AG04450 (cell line): ENCODE measurements at regions not wholly inside any gene's neighbourhood (a gene's known extent, or its start where the extent isn't known, plus 50 kb on each side); places are given as distances from the start of the nearest gene placed in this dataset.

Experiments
- CTCF ChIA-PET: fragments of 300-600, 350-600 bp; formaldehyde crosslinking; extraction: SDS; loops from one replicate; lab custom pipeline; 2022; ENCODE audit warnings: antibody characterized with exemption, inconsistent platforms; lab: Charles Lee
- POLR2A ChIA-PET: fragments of 350-600 bp; formaldehyde crosslinking; extraction: SDS; loops from one replicate; lab custom pipeline; 2021; ENCODE audit warnings: antibody characterized with exemption, inconsistent platforms; lab: Yijun Ruan, JAX
- DNase-seq: peaks from one replicate; pipeline ENCODE4 v3.0.0-alpha.2; 2011; ENCODE audit warnings: low read depth, low spot score
- H3K27ac ChIP-seq: one replicate; pipeline ENCODE4 v1.5.1; 2012; ENCODE audit warnings: low read depth, low read length, control low read depth
- H3K27me3 ChIP-seq: one replicate; pipeline ENCODE4 v1.6.0; 2012; ENCODE audit warnings: low read length; ENCODE audit not compliant: control insufficient read depth, insufficient read depth
- H3K4me3 ChIP-seq: 2 replicates; pipeline ENCODE4 v1.5.1; 2011; ENCODE audit warnings: mild to moderate bottlenecking, low read depth, low read length, control low read depth
- H3K9me3 ChIP-seq: 2 replicates; pipeline ENCODE4 v1.5.1; 2012; ENCODE audit warnings: low read length; ENCODE audit not compliant: control insufficient read depth, insufficient read depth
- CTCF ChIP-seq: IDR thresholded peaks from 2 replicates; pipeline ENCODE4 v1.5.1; 2011; ENCODE audit warnings: low read depth, low read length, control low read depth, inconsistent platforms

GRCh38 chr5:84589926-84590325, 205.2 kb upstream of the EDIL3 start:
- H3K4me3 ChIP-seq: no peak overlapping the region
- CTCF ChIA-PET: no interaction called here
- POLR2A ChIA-PET: interaction anchor here (0.6 kb wide), 1 partner anchor 537 kb away, joined by 3 read pairs; no protein-coding TSS in a partner anchor
- no peak for TF ChIP-seq CTCF
- no peak overlapping the region for H3K27ac ChIP-seq
- no peaks in the 10 kb centered on the region for H3K9me3 ChIP-seq
- no peak for DNase-seq
- no peaks in the 10 kb centered on the region for H3K27me3 ChIP-seq

GRCh38 chr5:84585218-84585617, 200.5 kb upstream of the EDIL3 start:
- POLR2A ChIA-PET: no interaction called here
- no peak for TF ChIP-seq CTCF
- Histone ChIP-seq H3K27ac (no peak overlapping the region), H3K27me3 (no peaks in the 10 kb centered on the region), H3K4me3 (no peak overlapping the region), H3K9me3 (peaks cover 4% of the 10 kb centered on the region; the same call in 1 of the 2 replicates)
- no peak for DNase-seq
- CTCF ChIA-PET: no interaction called here

GRCh38 chr5:84578226-84578625, 193.5 kb upstream of the EDIL3 start:
- Histone ChIP-seq H3K27ac (no peak overlapping the region), H3K4me3 (no peak overlapping the region), H3K9me3 (peaks cover 2% of the 10 kb centered on the region; the same call in 1 of the 2 replicates), H3K27me3 (no peaks in the 10 kb centered on the region)
- DNase-seq: no peak
- no peak for TF ChIP-seq CTCF
- CTCF ChIA-PET: interaction anchor here (0.6 kb wide), 1 partner anchor 27 kb away, joined by 6 read pairs; no protein-coding TSS in a partner anchor
- POLR2A ChIA-PET: no interaction called here

GRCh38 chr5:84573017-84573712, 188.5 kb upstream of the EDIL3 start:
- CTCF ChIA-PET: no interaction called here
- no peaks in the 10 kb centered on the region for H3K9me3 ChIP-seq
- DNase-seq: no peak
- POLR2A ChIA-PET: no interaction called here
- H3K4me3 ChIP-seq: no peak overlapping the region
- H3K27ac ChIP-seq: no peak overlapping the region
- no peaks in the 10 kb centered on the region for H3K27me3 ChIP-seq
- no peak for TF ChIP-seq CTCF

GRCh38 chr5:84569307-84569706, 184.6 kb upstream of the EDIL3 start:
- H3K27me3 ChIP-seq: no peaks in the 10 kb centered on the region
- no peak for TF ChIP-seq CTCF
- ChIA-PET POLR2A (no interaction called here), CTCF (no interaction called here)
- H3K27ac ChIP-seq: no peak overlapping the region
- H3K9me3 ChIP-seq: no peaks in the 10 kb centered on the region
- no peak for DNase-seq
- no peak overlapping the region for H3K4me3 ChIP-seq
